SK-N-SH treated with all-trans-retinoic acid at 6 μM for 48 hours (cell line): ENCODE measurements at regions not wholly inside any gene's neighbourhood (a gene's known extent, or its start where the extent isn't known, plus 50 kb on each side); places are given as distances from the start of the nearest gene placed in this dataset.

Experiments used
- ATAC-seq: fragments of 200-7000 bp; cut with Tn5 transposase; 3 replicates; pipeline ENCODE4 v1.9.1; 2020; ENCODE audit warnings: mild to moderate bottlenecking, moderate library complexity
- ARNTL ChIP-seq: fragments of 450-650 bp; formaldehyde crosslinking; IDR thresholded peaks from 2 replicates; pipeline ENCODE4 v1.5.0; 2020; ENCODE audit warnings: low read depth, mild to moderate bottlenecking, moderate library complexity, borderline replicate concordance
- BACH2 ChIP-seq: fragments of 250-450 bp; sonication (Bioruptor Pico); IDR thresholded peaks from 2 replicates; pipeline ENCODE4 v1.9.0; 2021; ENCODE audit warnings: mild to moderate bottlenecking, borderline replicate concordance
- CREB5 ChIP-seq: fragments of 250-450 bp; sonication (Bioruptor Pico); IDR thresholded peaks from 2 replicates; pipeline ENCODE4 v1.5.1; 2020; ENCODE audit warnings: low read depth, mild to moderate bottlenecking, moderate library complexity
- CSDC2 ChIP-seq: fragments of 250-450 bp; sonication (Bioruptor Pico); IDR thresholded peaks from 2 replicates; pipeline ENCODE4 v1.5.0; 2020; ENCODE audit warnings: mild to moderate bottlenecking, moderate library complexity
- CSRNP3 ChIP-seq: fragments of 250-450 bp; sonication (Bioruptor Pico); IDR thresholded peaks from 2 replicates; pipeline ENCODE4 v1.5.1; 2021; ENCODE audit warnings: mild to moderate bottlenecking, moderate library complexity
- ESRRG ChIP-seq: fragments of 250-450 bp; sonication (Bioruptor Pico); IDR thresholded peaks from 2 replicates; pipeline ENCODE4 v1.6.1; 2021; ENCODE audit warnings: mild to moderate bottlenecking
- GLIS3 ChIP-seq: fragments of 250-450 bp; sonication (Bioruptor Pico); IDR thresholded peaks from 2 replicates; pipeline ENCODE4 v1.5.0; 2020; ENCODE audit warnings: mild to moderate bottlenecking, moderate library complexity
- ISL1 ChIP-seq: fragments of 250-450 bp; sonication (Bioruptor Pico); IDR thresholded peaks from 2 replicates; pipeline ENCODE4 v2.1.2; 2022; ENCODE audit warnings: mild to moderate bottlenecking, moderate library complexity
- OSR1 ChIP-seq: fragments of 250-450 bp; sonication (Bioruptor Pico); IDR thresholded peaks from 2 replicates; pipeline ENCODE4 v1.8.0; 2022; ENCODE audit warnings: moderate library complexity, mild to moderate bottlenecking, inconsistent platforms
- PATZ1 ChIP-seq: fragments of 250-450 bp; sonication (Bioruptor Pico); IDR thresholded peaks from 2 replicates; pipeline ENCODE4 v1.8.0; 2020; ENCODE audit warnings: mild to moderate bottlenecking, moderate library complexity, borderline replicate concordance
- POU6F1 ChIP-seq: fragments of 250-450 bp; sonication (Bioruptor Pico); IDR thresholded peaks from 2 replicates; pipeline ENCODE4 v1.8.0; 2021; ENCODE audit warnings: low read depth, mild to moderate bottlenecking, moderate library complexity, borderline replicate concordance
- PPARA ChIP-seq: fragments of 250-450 bp; sonication (Bioruptor Pico); IDR thresholded peaks from 2 replicates; pipeline ENCODE4 v1.5.0; 2020; ENCODE audit warnings: mild to moderate bottlenecking, borderline replicate concordance
- RARB ChIP-seq: fragments of 250-450 bp; sonication (Bioruptor Pico); IDR thresholded peaks from 2 replicates; pipeline ENCODE4 v1.8.0; 2021; ENCODE audit warnings: mild to moderate bottlenecking, moderate library complexity
- SNAI2 ChIP-seq: fragments of 250-450 bp; sonication (Bioruptor Pico); IDR thresholded peaks from 2 replicates; pipeline ENCODE4 v1.5.0; 2020; ENCODE audit warnings: mild to moderate bottlenecking, moderate library complexity
- TOX ChIP-seq: fragments of 250-450 bp; sonication (Bioruptor Pico); IDR thresholded peaks from 2 replicates; pipeline ENCODE4 v1.8.0; 2021; ENCODE audit warnings: mild to moderate bottlenecking, moderate library complexity, borderline replicate concordance
- ZC3H10 ChIP-seq: fragments of 250-450 bp; sonication (Bioruptor Pico); IDR thresholded peaks from 2 replicates; pipeline ENCODE4 v1.5.1; 2021; ENCODE audit warnings: mild to moderate bottlenecking, moderate library complexity
- ZFP3 ChIP-seq: fragments of 250-450 bp; sonication (Bioruptor Pico); IDR thresholded peaks from 2 replicates; pipeline ENCODE4 v1.5.0; 2020; ENCODE audit warnings: mild to moderate bottlenecking, moderate library complexity
- ZFP30 ChIP-seq: fragments of 450-650 bp; formaldehyde crosslinking; IDR thresholded peaks from 2 replicates; pipeline ENCODE4 v1.5.0; 2022; ENCODE audit warnings: mild to moderate bottlenecking, moderate library complexity
- ZNF565 ChIP-seq: fragments of 450-650 bp; formaldehyde crosslinking; conservative IDR thresholded peaks from 2 replicates; pipeline ENCODE4 v1.5.0; 2020; ENCODE audit warnings: low read depth, mild to moderate bottlenecking, moderate library complexity
- ZNF70 ChIP-seq: fragments of 450-650 bp; formaldehyde crosslinking; IDR thresholded peaks from 2 replicates; pipeline ENCODE4 v1.5.0; 2020; ENCODE audit warnings: mild to moderate bottlenecking, moderate library complexity
- ZNF8 ChIP-seq: fragments of 450-650 bp; formaldehyde crosslinking; IDR thresholded peaks from 2 replicates; pipeline ENCODE4 v1.5.0; 2020; ENCODE audit warnings: mild to moderate bottlenecking, moderate library complexity
- TF ChIP-seq, protein P1 (sequence below): fragments of 250-450 bp; sonication (Bioruptor Pico); IDR thresholded peaks from 2 replicates; pipeline ENCODE4 v1.5.0; 2020; ENCODE audit warnings: mild to moderate bottlenecking, moderate library complexity

DNA sequence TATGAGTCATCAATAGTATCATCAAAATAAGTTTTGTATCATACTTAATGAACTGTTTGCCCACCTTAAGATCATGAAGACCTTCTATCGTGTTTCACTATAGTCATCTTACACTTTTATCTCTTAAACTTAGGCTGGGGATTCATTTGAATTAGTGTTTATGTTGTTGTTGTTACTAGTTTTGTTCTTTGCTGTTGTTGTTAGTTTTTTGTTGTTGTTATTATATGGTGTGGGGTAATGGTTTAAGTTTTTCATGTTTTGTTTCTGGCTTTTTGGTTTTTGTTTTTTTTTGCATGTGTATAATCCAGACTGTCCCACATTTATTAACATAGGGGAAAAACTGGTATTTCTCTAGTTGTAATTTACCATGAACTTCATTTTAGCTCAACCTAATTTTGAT is 965.1 kb upstream of the MIR17HG start:
- no peak for ATAC-seq
- no peak for TF ChIP-seq ZFP30 (CRISPR knock-in tag)
- TF ChIP-seq OSR1, result no peak
- no peak for TF ChIP-seq ZNF565 (CRISPR knock-in tag)
- no peak for TF ChIP-seq CSDC2 (CRISPR knock-in tag)
- no peak for TF ChIP-seq CREB5 (CRISPR knock-in tag)
- TF ChIP-seq ARNTL, result no peak
- TF ChIP-seq, protein P1, sequence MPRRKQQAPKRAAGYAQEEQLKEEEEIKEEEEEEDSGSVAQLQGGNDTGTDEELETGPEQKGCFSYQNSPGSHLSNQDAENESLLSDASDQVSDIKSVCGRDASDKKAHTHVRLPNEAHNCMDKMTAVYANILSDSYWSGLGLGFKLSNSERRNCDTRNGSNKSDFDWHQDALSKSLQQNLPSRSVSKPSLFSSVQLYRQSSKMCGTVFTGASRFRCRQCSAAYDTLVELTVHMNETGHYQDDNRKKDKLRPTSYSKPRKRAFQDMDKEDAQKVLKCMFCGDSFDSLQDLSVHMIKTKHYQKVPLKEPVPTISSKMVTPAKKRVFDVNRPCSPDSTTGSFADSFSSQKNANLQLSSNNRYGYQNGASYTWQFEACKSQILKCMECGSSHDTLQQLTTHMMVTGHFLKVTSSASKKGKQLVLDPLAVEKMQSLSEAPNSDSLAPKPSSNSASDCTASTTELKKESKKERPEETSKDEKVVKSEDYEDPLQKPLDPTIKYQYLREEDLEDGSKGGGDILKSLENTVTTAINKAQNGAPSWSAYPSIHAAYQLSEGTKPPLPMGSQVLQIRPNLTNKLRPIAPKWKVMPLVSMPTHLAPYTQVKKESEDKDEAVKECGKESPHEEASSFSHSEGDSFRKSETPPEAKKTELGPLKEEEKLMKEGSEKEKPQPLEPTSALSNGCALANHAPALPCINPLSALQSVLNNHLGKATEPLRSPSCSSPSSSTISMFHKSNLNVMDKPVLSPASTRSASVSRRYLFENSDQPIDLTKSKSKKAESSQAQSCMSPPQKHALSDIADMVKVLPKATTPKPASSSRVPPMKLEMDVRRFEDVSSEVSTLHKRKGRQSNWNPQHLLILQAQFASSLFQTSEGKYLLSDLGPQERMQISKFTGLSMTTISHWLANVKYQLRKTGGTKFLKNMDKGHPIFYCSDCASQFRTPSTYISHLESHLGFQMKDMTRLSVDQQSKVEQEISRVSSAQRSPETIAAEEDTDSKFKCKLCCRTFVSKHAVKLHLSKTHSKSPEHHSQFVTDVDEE (CRISPR knock-in tag), result no peak
- no peak for TF ChIP-seq ZFP3 (CRISPR knock-in tag)
- TF ChIP-seq ISL1 (CRISPR knock-in tag), result no peak
- TF ChIP-seq POU6F1 (CRISPR knock-in tag), result no peak
- TF ChIP-seq ESRRG (CRISPR knock-in tag), result no peak
- no peak for TF ChIP-seq ZNF70 (CRISPR knock-in tag)

DNA sequence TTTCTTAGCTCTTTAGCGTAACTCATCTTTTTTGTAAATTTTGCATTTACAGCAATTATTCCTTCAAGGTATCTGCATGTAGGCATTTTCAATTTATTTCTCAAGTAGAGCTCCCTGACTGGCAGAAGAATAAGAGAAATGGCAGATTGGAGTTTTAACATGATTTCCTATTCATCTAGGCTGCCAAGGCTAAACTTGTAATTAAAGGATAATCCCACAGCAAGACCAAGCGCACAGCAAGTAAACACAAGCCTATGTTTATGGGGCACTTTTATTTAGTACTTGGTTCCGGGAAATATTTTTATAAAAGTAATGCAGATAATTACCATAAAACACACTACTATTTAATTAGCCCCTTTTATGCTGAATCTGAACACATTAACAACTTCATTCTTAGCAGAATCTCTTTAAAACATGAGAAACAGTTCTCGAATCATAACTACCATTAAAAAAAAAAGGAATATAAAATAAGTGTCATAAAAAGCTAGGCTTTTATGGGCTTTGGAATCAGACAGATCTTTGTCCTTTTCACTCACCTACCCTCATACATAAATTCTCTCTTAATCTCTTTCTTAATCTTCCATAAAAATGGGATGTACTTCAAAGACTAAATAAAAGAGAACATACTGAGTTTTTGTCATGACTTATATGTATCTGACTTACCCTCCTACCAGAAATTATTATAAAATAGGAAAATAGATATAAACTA is 961.6 kb upstream of the MIR17HG start:
- no peak for ATAC-seq

More for the DNA sequence above, 961.6 kb upstream of the MIR17HG start:
- TF ChIP-seq SNAI2 (no peak), ZFP30 (CRISPR knock-in tag) (no peak), ZNF70 (CRISPR knock-in tag) (no peak), ZC3H10 (CRISPR knock-in tag) (no peak), ARNTL (no peak), ZNF8 (CRISPR knock-in tag) (no peak), PATZ1 (no peak), ISL1 (CRISPR knock-in tag) (no peak), RARB (CRISPR knock-in tag) (no peak), PPARA (CRISPR knock-in tag) (no peak), CSRNP3 (CRISPR knock-in tag) (no peak), CSDC2 (CRISPR knock-in tag) (no peak), TOX (no peak), CREB5 (CRISPR knock-in tag) (no peak), POU6F1 (CRISPR knock-in tag) (no peak), ZFP3 (CRISPR knock-in tag) (no peak), BACH2 (no peak), ZNF565 (CRISPR knock-in tag) (no peak), GLIS3 (CRISPR knock-in tag) (no peak)
- TF ChIP-seq, protein P1 (CRISPR knock-in tag), result no peak
